Activated B cell treated with CpG ODN at 0.5 μM for 24 hours (primary cell): ENCODE measurements at regions not wholly inside any gene's neighbourhood (a gene's known extent, or its start where the extent isn't known, plus 50 kb on each side); places are given as distances from the start of the nearest gene placed in this dataset.

Experiments
- ATAC-seq: fragments of 200-7000 bp; cut with Tn5 transposase; one replicate; pipeline ENCODE4 v1.10.0; 2021; ENCODE audit warnings: low read depth, mild to moderate bottlenecking, moderate library complexity
- CTCF ChIA-PET: fragments of 350-600 bp; sonication (Branson Sonifier 250); formaldehyde crosslinking; loops from one replicate; lab custom pipeline; 2021; ENCODE audit warnings: antibody characterized with exemption; lab: Charles Lee
- POLR2A ChIA-PET: fragments of 350-600 bp; sonication (Branson Sonifier 250); formaldehyde crosslinking; loops from one replicate; lab custom pipeline; 2021; ENCODE audit warnings: antibody characterized with exemption; lab: Charles Lee
- DNase-seq: peaks from one replicate; pipeline ENCODE4 v3.0.0; 2022
- H3K27ac Mint-ChIP-seq: one replicate; pipeline ENCODE4 v1.8.0; 2020; ENCODE audit warnings: mixed read lengths
- H3K27me3 Mint-ChIP-seq: one replicate; pipeline ENCODE4 v1.8.0; 2021; ENCODE audit warnings: mixed read lengths
- H3K36me3 Mint-ChIP-seq: one replicate; pipeline ENCODE4 v1.8.0; 2021; ENCODE audit warnings: low read depth, mixed read lengths
- H3K4me1 Mint-ChIP-seq: one replicate; pipeline ENCODE4 v1.8.0; 2021; ENCODE audit warnings: mixed read lengths
- H3K4me3 Mint-ChIP-seq: one replicate; pipeline ENCODE4 v1.8.0; 2020; ENCODE audit warnings: mild to moderate bottlenecking, mixed read lengths
- H3K9me3 Mint-ChIP-seq: one replicate; pipeline ENCODE4 v1.8.0; 2020; ENCODE audit warnings: mixed read lengths
- CTCF ChIP-seq: fragments of 200-600 bp; IDR thresholded peaks from one replicate; pipeline ENCODE4 v1.8.0; 2022; ENCODE audit warnings: antibody characterized with exemption, mild to moderate bottlenecking
- intact Hi-C: fragments of 100-400 bp; cut with micrococcal nuclease; formaldehyde crosslinking; loops from one replicate; pipeline ENCODE4 v1.15.1; 2024

GRCh38 chr4:174152717-174153466 lies 130.6 kb downstream of the FBXO8 start:
- intact Hi-C loops, result no loop called here
- ATAC-seq, result no peak
- Mint-ChIP-seq H3K4me3 (no peak overlapping the region), H3K36me3 (no peaks in the 10 kb centered on the region), H3K27ac (no peak overlapping the region), H3K9me3 (no peaks in the 10 kb centered on the region), H3K4me1 (no peaks in the 10 kb centered on the region), H3K27me3 (peaks cover 8% of the 10 kb centered on the region)
- no peak for TF ChIP-seq CTCF
- POLR2A ChIA-PET, result no interaction called here
- CTCF ChIA-PET, result interaction anchor here (0.8 kb wide), 2 partner anchors 11 to 166 kb away, joined by 3 read pairs; no protein-coding TSS in a partner anchor
- no peak for DNase-seq

GRCh38 chr4:174147863-174148262 lies 135.6 kb downstream of the FBXO8 start:
- no peak overlapping the region for H3K4me3 Mint-ChIP-seq
- no peak for TF ChIP-seq CTCF
- H3K9me3 Mint-ChIP-seq, result no peaks in the 10 kb centered on the region
- intact Hi-C loops, result no loop called here
- H3K4me1 Mint-ChIP-seq, result no peaks in the 10 kb centered on the region
- POLR2A ChIA-PET, result no interaction called here
- peaks cover 4% of the 10 kb centered on the region for H3K27me3 Mint-ChIP-seq
- ATAC-seq (no peak), DNase-seq (no peak)
- H3K27ac Mint-ChIP-seq, result no peak overlapping the region
- no peaks in the 10 kb centered on the region for H3K36me3 Mint-ChIP-seq
- CTCF ChIA-PET, result no interaction called here

- H3K9me3 Mint-ChIP-seq, result no peaks in the 10 kb centered on the region
- no peak overlapping the region for H3K4me3 Mint-ChIP-seq
- DNase-seq, result no peak
- no peaks in the 10 kb centered on the region for H3K36me3 Mint-ChIP-seq
- no peaks in the 10 kb centered on the region for H3K4me1 Mint-ChIP-seq
- no peak for ATAC-seq
- ChIA-PET CTCF (no interaction called here), POLR2A (no interaction called here)
- intact Hi-C loops, result no loop called here
- no peak for TF ChIP-seq CTCF
- no peak overlapping the region for H3K27ac Mint-ChIP-seq
- peaks cover 2% of the 10 kb centered on the region for H3K27me3 Mint-ChIP-seq
These were observed 139.4 kb downstream of the FBXO8 start for GRCh38 chr4:174144106-174144505.

- H3K36me3 Mint-ChIP-seq, result no peaks in the 10 kb centered on the region
- POLR2A ChIA-PET, result no interaction called here
- CTCF ChIA-PET, result no interaction called here
- no peaks in the 10 kb centered on the region for H3K9me3 Mint-ChIP-seq
- intact Hi-C loops, result no loop called here
- no peak for TF ChIP-seq CTCF
- no peak overlapping the region for H3K27ac Mint-ChIP-seq
- no peak for ATAC-seq
- peaks cover 2% of the 10 kb centered on the region for H3K27me3 Mint-ChIP-seq
- no peak overlapping the region for H3K4me3 Mint-ChIP-seq
- no peak for DNase-seq
- no peaks in the 10 kb centered on the region for H3K4me1 Mint-ChIP-seq
These were observed 141.6 kb downstream of the FBXO8 start for GRCh38 chr4:174141876-174142275.

GRCh38 chr4:174138616-174139015 lies 144.9 kb downstream of the FBXO8 start:
- Mint-ChIP-seq H3K9me3 (no peaks in the 10 kb centered on the region), H3K27ac (no peak overlapping the region), H3K27me3 (no peaks in the 10 kb centered on the region), H3K4me3 (no peak overlapping the region), H3K4me1 (no peaks in the 10 kb centered on the region), H3K36me3 (no peaks in the 10 kb centered on the region)
- no peak for DNase-seq
- ATAC-seq, result no peak
- intact Hi-C loops, result no loop called here
- ChIA-PET POLR2A (no interaction called here), CTCF (no interaction called here)
- TF ChIP-seq CTCF, result no peak
